NCI-H510A treated with DMSO at 0.1 percent for 48 hours (cell line): ENCODE measurements at regions not wholly inside any gene's neighbourhood (a gene's known extent, or its start where the extent isn't known, plus 50 kb on each side); places are given as distances from the start of the nearest gene placed in this dataset.

ENCODE experiments used
- DNase-seq: peaks from one replicate; lab custom pipeline; 2025; lab: John Stamatoyannopoulos, UW

DNA sequence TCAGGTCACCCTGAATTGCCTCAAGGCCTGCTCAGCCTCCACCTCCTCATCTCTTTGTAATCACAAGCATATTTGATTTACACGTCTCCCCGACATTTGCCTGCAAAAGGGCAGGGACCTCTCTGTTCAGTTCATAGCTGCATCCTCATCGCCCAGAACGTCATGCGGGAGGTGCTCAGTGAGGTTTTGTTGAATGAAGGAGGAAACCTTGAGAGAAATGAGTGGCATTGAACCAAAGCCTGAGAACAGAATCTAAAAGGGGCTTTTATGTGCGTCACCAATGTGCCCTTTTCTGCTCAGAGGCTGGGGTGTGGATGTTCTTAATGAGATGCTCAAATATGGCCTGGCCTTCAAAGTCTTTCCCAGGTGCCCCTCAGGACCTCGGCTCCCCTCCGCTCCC is 50.0 kb upstream of the LHX5 start:
- DNase-seq = no peak
